ENCODE measurements at regions not wholly inside any gene's neighbourhood (a gene's known extent, or its start where the extent isn't known, plus 50 kb on each side); places are given as distances from the start of the nearest gene placed in this dataset.

GRCh38 chr1:87202922-87203655 lies 125.6 kb upstream of the LMO4 start:
- TF ChIP-seq CTCF (IDR thresholded peaks at IDR 0.05; ENCODE audit: extremely low read depth, missing control alignments), result no peak
- peak; percentile 70 for DNase-seq (ENCODE audit: low spot score)

- no peak for DNase-seq (ENCODE audit: low spot score)
- no peak for TF ChIP-seq CTCF (IDR thresholded peaks at IDR 0.05; ENCODE audit: extremely low read depth, missing control alignments)
Measured at GRCh38 chr1:87203904-87204303, 124.8 kb upstream of the LMO4 start.

GRCh38 chr1:87204441-87204840 lies 124.2 kb upstream of the LMO4 start:
- no peak for TF ChIP-seq CTCF (IDR thresholded peaks at IDR 0.05; ENCODE audit: extremely low read depth, missing control alignments)
- DNase-seq (ENCODE audit: low spot score), result no peak

GRCh38 chr1:87204921-87205320 lies 123.8 kb upstream of the LMO4 start:
- no peak for TF ChIP-seq CTCF (IDR thresholded peaks at IDR 0.05; ENCODE audit: extremely low read depth, missing control alignments)

GRCh38 chr1:87206044-87206831 lies 122.4 kb upstream of the LMO4 start:
- no peak for TF ChIP-seq CTCF (IDR thresholded peaks at IDR 0.05; ENCODE audit: extremely low read depth, missing control alignments)

More at GRCh38 chr1:87204921-87205320, 123.8 kb upstream of the LMO4 start:
- DNase-seq (ENCODE audit: low spot score), result no peak

GRCh38 chr1:87208080-87208479 lies 120.6 kb upstream of the LMO4 start:
- TF ChIP-seq CTCF (IDR thresholded peaks at IDR 0.05; ENCODE audit: extremely low read depth, missing control alignments), result no peak
- no peak for DNase-seq (ENCODE audit: low spot score)

More at GRCh38 chr1:87206044-87206831, 122.4 kb upstream of the LMO4 start:
- DNase-seq (ENCODE audit: low spot score), result no peak

GRCh38 chr1:87208931-87209330 lies 119.7 kb upstream of the LMO4 start:
- no peak for TF ChIP-seq CTCF (IDR thresholded peaks at IDR 0.05; ENCODE audit: extremely low read depth, missing control alignments)
- no peak for DNase-seq (ENCODE audit: low spot score)

Data from GM20000 (cell line).